H9 (cell line): ENCODE measurements at regions not wholly inside any gene's neighbourhood (a gene's known extent, or its start where the extent isn't known, plus 50 kb on each side); places are given as distances from the start of the nearest gene placed in this dataset.

Experiments
- DNase-seq: peaks from one replicate; pipeline ENCODE4 v3.0.0-alpha.2; 2017
- H2AFZ ChIP-seq: one replicate; pipeline ENCODE4 v1.6.1; 2013; ENCODE audit warnings: mild to moderate bottlenecking, low read length, control low read depth, moderate library complexity
- H2AK5ac ChIP-seq: 2 replicates; pipeline ENCODE4 v1.6.1; 2013; ENCODE audit warnings: low read length, control low read depth, mixed read lengths; ENCODE audit not compliant: insufficient read length
- H2BK120ac ChIP-seq: one replicate; pipeline ENCODE4 v1.6.1; 2013; ENCODE audit warnings: low read depth, mild to moderate bottlenecking, low read length, control low read depth, inconsistent platforms; ENCODE audit not compliant: poor library complexity, severe bottlenecking
- H2BK12ac ChIP-seq: 2 replicates; pipeline ENCODE4 v1.6.1; 2013; ENCODE audit warnings: low read length, control low read depth, mixed read lengths, low read depth; ENCODE audit not compliant: insufficient read length
- H2BK15ac ChIP-seq: 2 replicates; pipeline ENCODE4 v1.6.1; 2013; ENCODE audit warnings: low read depth, low read length, control low read depth
- H2BK20ac ChIP-seq: one replicate; pipeline ENCODE4 v1.6.1; 2013; ENCODE audit warnings: low read depth, mild to moderate bottlenecking, low read length, control low read depth, inconsistent platforms; ENCODE audit not compliant: poor library complexity, severe bottlenecking
- H2BK5ac ChIP-seq: 2 replicates; pipeline ENCODE4 v1.6.1; 2013; ENCODE audit warnings: low read length, control low read depth, mixed read lengths; ENCODE audit not compliant: insufficient read length
- H3K14ac ChIP-seq: 2 replicates; pipeline ENCODE4 v1.6.1; 2013; ENCODE audit warnings: low read length, control low read depth; ENCODE audit not compliant: insufficient read depth
- H3K18ac ChIP-seq: 2 replicates; pipeline ENCODE4 v1.6.1; 2013; ENCODE audit warnings: low read depth, mild to moderate bottlenecking, mixed read lengths, low read length, control low read depth; ENCODE audit not compliant: insufficient read length
- H3K23ac ChIP-seq: 2 replicates; pipeline ENCODE4 v1.6.1; 2013; ENCODE audit warnings: low read length, control low read depth, mixed read lengths, low read depth; ENCODE audit not compliant: insufficient read length
- H3K23me2 ChIP-seq: 2 replicates; pipeline ENCODE4 v1.6.1; 2013; ENCODE audit warnings: low read depth, mild to moderate bottlenecking, mixed read lengths, low read length, control low read depth; ENCODE audit not compliant: insufficient read length, poor library complexity, severe bottlenecking
- H3K27ac ChIP-seq: 2 replicates; pipeline ENCODE4 v1.5.1; 2013; ENCODE audit warnings: low read length, control low read depth, mixed read lengths, low read depth; ENCODE audit not compliant: insufficient read length
- H3K27me3 ChIP-seq: 2 replicates; pipeline ENCODE4 v1.6.1; 2013; ENCODE audit warnings: low read length, control low read depth, inconsistent platforms; ENCODE audit not compliant: insufficient read depth
- H3K4ac ChIP-seq: 2 replicates; pipeline ENCODE4 v1.6.1; 2013; ENCODE audit warnings: low read depth, mild to moderate bottlenecking, control low read depth, inconsistent platforms, low read length, moderate library complexity
- H3K4me1 ChIP-seq: 2 replicates; pipeline ENCODE4 v1.6.1; 2013; ENCODE audit warnings: low read length, control low read depth, inconsistent platforms; ENCODE audit not compliant: insufficient read depth
- H3K4me2 ChIP-seq: 2 replicates; pipeline ENCODE4 v1.6.1; 2013; ENCODE audit warnings: low read length, control low read depth, mixed read lengths; ENCODE audit not compliant: insufficient read length, insufficient read depth
- H3K56ac ChIP-seq: 2 replicates; pipeline ENCODE4 v1.6.1; 2013; ENCODE audit warnings: low read depth, mild to moderate bottlenecking, mixed read lengths, low read length, control low read depth; ENCODE audit not compliant: insufficient read length
- H3K79me1 ChIP-seq: 2 replicates; pipeline ENCODE4 v1.6.1; 2013; ENCODE audit warnings: low read depth, mild to moderate bottlenecking, moderate library complexity, low read length, control low read depth, inconsistent platforms; ENCODE audit not compliant: insufficient read depth, poor library complexity, severe bottlenecking
- H3K79me2 ChIP-seq: 2 replicates; pipeline ENCODE4 v1.6.1; 2013; ENCODE audit warnings: low read length, control low read depth, inconsistent platforms; ENCODE audit not compliant: insufficient read depth
- H3K9ac ChIP-seq: 2 replicates; pipeline ENCODE4 v1.6.1; 2013; ENCODE audit warnings: low read length, control low read depth, mixed read lengths; ENCODE audit not compliant: insufficient read length; ENCODE audit errors: extremely low read depth
- H3K9me3 ChIP-seq: one replicate; pipeline ENCODE4 v1.6.1; 2013; ENCODE audit warnings: low read depth, low read length, inconsistent platforms; ENCODE audit not compliant: control insufficient read depth
- H3T11ph ChIP-seq: one replicate; pipeline ENCODE4 v1.6.1; 2013; ENCODE audit warnings: mild to moderate bottlenecking, low read length, control low read depth, inconsistent platforms
- H4K20me1 ChIP-seq: one replicate; pipeline ENCODE4 v1.6.1; 2013; ENCODE audit not compliant: control insufficient read depth, insufficient read length, insufficient read depth
- H4K5ac ChIP-seq: 2 replicates; pipeline ENCODE4 v1.6.1; 2013; ENCODE audit warnings: low read depth, mild to moderate bottlenecking, mixed read lengths, low read length, control low read depth; ENCODE audit not compliant: insufficient read length
- H4K8ac ChIP-seq: replicated peaks from 2 replicates; pipeline ENCODE4 v1.6.1; 2013; ENCODE audit warnings: low read length, control low read depth, mixed read lengths, low read depth; ENCODE audit not compliant: insufficient read length
- H4K91ac ChIP-seq: 2 replicates; pipeline ENCODE4 v1.6.1; 2013; ENCODE audit warnings: low read depth, mild to moderate bottlenecking, moderate library complexity, mixed read lengths, low read length, control low read depth; ENCODE audit not compliant: insufficient read length
- H3K27ac Mint-ChIP-seq, 3 experiments: 2 replicates in 2 of 3; 3 replicates in 1 of 3; pipeline ENCODE4 v1.8.0; 2020 to 2021; ENCODE audit warnings: mixed read lengths in 3 of 3, mild to moderate bottlenecking in 1 of 3, moderate library complexity in 1 of 3
- H3K27me3 Mint-ChIP-seq: 2 replicates; pipeline ENCODE4 v1.8.0; 2021; ENCODE audit warnings: low read depth, mild to moderate bottlenecking, moderate library complexity, mixed read lengths
- H3K36me3 Mint-ChIP-seq, 3 experiments: 2 replicates in 2 of 3; 3 replicates in 1 of 3; pipeline ENCODE4 v1.8.0; 2020 to 2021; ENCODE audit warnings: low read depth in 3 of 3, mixed read lengths in 3 of 3; ENCODE audit not compliant: insufficient read depth in 1 of 3
- H3K4me1 Mint-ChIP-seq, 2 experiments: 2 replicates each; pipeline ENCODE4 v1.8.0; 2020; ENCODE audit warnings: mixed read lengths in 2 of 2
- H3K4me3 Mint-ChIP-seq, 2 experiments: 2 replicates in 1 of 2; 3 replicates in 1 of 2; pipeline ENCODE4 v1.8.0; 2020 to 2021; ENCODE audit warnings: mild to moderate bottlenecking in 2 of 2, mixed read lengths in 2 of 2, moderate library complexity in 1 of 2
- H3K9me3 Mint-ChIP-seq, 2 experiments: 2 replicates in 1 of 2; 3 replicates in 1 of 2; pipeline ENCODE4 v1.8.0; 2020; ENCODE audit warnings: mild to moderate bottlenecking in 2 of 2, mixed read lengths in 2 of 2, moderate library complexity in 1 of 2
- WGBS: extraction: QIAGEN DNeasy Blood & Tissue Kit; methylation state at CpG from one replicate; pipeline ENCODE4 v1.1.7; 2013; ENCODE audit warnings: missing lambda C conversion rate, low lambda C conversion rate, mixed read lengths; ENCODE audit not compliant: insufficient read length; ENCODE audit errors: extremely low coverage; 5-methylcytosine and 5-hydroxymethylcytosine counted together
- TF ChIP-seq, protein P1 (sequence below): fragments of 200-600 bp; sonication (generic); conservative IDR thresholded peaks from 3 replicates; pipeline ENCODE4 v1.8.0; 2021; ENCODE audit warnings: antibody characterized with exemption, mild to moderate bottlenecking

DNA sequence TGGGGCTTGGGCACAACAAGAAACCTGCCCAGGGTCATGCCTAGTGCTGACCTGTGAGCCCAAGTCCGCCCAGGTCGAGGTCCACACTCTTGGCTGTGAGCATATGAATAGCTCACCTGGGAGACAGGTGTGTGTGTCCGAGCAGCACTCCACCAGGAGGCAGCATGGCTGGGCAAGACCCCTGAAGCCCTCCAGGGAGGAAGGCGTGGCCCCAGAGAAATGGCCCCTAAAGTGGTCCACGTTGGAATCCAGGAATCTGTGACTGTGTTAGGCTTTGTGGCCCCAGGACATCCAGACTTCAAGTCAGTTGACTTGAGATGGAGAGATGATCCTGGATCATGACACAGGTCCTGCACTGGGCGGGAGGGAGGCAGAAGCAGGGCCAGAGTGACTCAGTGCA is 138.8 kb downstream of the CPZ start:
- Histone ChIP-seq H3K56ac (no peak overlapping the region), H3K9me3 (no peaks in the 10 kb centered on the region), H3K79me2 (no peaks in the 10 kb centered on the region), H3K27me3 (no peaks in the 10 kb centered on the region), H2AK5ac (no peak overlapping the region), H3K4me1 (no peaks in the 10 kb centered on the region), H4K20me1 (no peaks in the 10 kb centered on the region), H2BK12ac (no peak overlapping the region), H3K23me2 (no peaks in the 10 kb centered on the region), H4K8ac (no peak overlapping the region), H3K4me2 (no peak overlapping the region), H3K4ac (no peak overlapping the region), H3K27ac (no peak overlapping the region), H3K79me1 (no peaks in the 10 kb centered on the region), H2BK120ac (no peak overlapping the region), H3K9ac (no peak overlapping the region), H3K23ac (no peak overlapping the region), H4K5ac (no peak overlapping the region), H3T11ph (no peak overlapping the region), H3K14ac (no peak overlapping the region), H2BK15ac (no peak overlapping the region), H3K18ac (no peak overlapping the region), H2AFZ (no peak overlapping the region), H2BK20ac (no peak overlapping the region), H4K91ac (no peak overlapping the region), H2BK5ac (no peak overlapping the region)
- Mint-ChIP-seq H3K9me3 (peaks cover 18 to 24% of the 10 kb centered on the region in 2 experiments), H3K4me1 (no peaks in the 10 kb centered on the region), H3K4me3 (no peak overlapping the region), H3K27me3 (no peaks in the 10 kb centered on the region; the same call in none of the 2 replicates), H3K27ac (no peak overlapping the region), H3K36me3 (peaks cover 0 to 13% (median 2%) of the 10 kb centered on the region in 3 experiments; a peak in 4 of 7 replicates)
- WGBS, result no CpG with 5 or more reads among the region's 6 CpGs
- TF ChIP-seq, protein P1, sequence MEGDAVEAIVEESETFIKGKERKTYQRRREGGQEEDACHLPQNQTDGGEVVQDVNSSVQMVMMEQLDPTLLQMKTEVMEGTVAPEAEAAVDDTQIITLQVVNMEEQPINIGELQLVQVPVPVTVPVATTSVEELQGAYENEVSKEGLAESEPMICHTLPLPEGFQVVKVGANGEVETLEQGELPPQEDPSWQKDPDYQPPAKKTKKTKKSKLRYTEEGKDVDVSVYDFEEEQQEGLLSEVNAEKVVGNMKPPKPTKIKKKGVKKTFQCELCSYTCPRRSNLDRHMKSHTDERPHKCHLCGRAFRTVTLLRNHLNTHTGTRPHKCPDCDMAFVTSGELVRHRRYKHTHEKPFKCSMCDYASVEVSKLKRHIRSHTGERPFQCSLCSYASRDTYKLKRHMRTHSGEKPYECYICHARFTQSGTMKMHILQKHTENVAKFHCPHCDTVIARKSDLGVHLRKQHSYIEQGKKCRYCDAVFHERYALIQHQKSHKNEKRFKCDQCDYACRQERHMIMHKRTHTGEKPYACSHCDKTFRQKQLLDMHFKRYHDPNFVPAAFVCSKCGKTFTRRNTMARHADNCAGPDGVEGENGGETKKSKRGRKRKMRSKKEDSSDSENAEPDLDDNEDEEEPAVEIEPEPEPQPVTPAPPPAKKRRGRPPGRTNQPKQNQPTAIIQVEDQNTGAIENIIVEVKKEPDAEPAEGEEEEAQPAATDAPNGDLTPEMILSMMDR, result no peak
- peak; percentile 24 for DNase-seq
